ENCODE measurements at regions not wholly inside any gene's neighbourhood (a gene's known extent, or its start where the extent isn't known, plus 50 kb on each side); places are given as distances from the start of the nearest gene placed in this dataset.

DNA sequence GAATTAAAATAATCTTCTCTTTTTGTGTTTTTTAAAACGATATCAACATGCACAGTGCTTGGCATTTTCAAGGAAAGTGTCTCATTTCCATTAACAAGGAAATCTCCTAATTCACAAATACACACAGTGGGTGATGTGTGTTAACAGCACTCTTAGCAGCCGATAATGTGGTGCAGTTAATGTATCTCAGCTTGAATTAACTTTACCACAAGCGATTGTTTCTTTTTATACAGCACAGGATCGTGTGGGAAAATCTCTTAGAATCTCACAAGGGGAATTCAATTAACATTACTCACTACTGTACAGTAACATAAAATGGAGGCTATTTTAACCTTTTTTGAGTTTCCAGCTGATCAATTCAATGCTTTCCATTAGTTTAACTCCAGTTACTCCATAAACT is 1841.9 kb downstream of the STIM2 start:
- CTCF ChIA-PET, result no interaction called here
- POLR2A ChIA-PET, result no interaction called here
- no peak overlapping the region for H3K4me2 ChIP-seq (ENCODE audit: control insufficient read depth, insufficient read depth)
- no peaks in the 10 kb centered on the region for H3K79me2 ChIP-seq (ENCODE audit: control insufficient read depth, insufficient read depth, low read length)
- no peak overlapping the region for H3K9ac ChIP-seq (ENCODE audit: control insufficient read depth, insufficient read depth, low read length)
- H3K4me1 ChIP-seq (ENCODE audit: control insufficient read depth, insufficient read depth, low read length), result no peaks in the 10 kb centered on the region
- H3K27me3 ChIP-seq (replicated peaks in 1 of 2; ENCODE audit: control insufficient read depth in 2 of 2, insufficient read depth in 2 of 2, low read length in 1 of 2), result no peaks in the 10 kb centered on the region
- SMC1A ChIA-PET (ENCODE audit: uncharacterized antibody, unreplicated experiment), result no interaction called here
- no peak for FAIRE-seq
- no peak overlapping the region for H3K27ac ChIP-seq (ENCODE audit: control insufficient read depth, insufficient read depth)
- no peak overlapping the region for H3K4me3 ChIP-seq
- H2AFZ ChIP-seq (ENCODE audit: control insufficient read depth, low read depth, low read length), result no peak overlapping the region
- no peak for ATAC-seq
- intact Hi-C loops (cut with micrococcal nuclease; ENCODE audit: unreplicated experiment), result no loop called here
- no peak for DNase-seq (ENCODE audit: low read depth, low spot score)
- H3K36me3 ChIP-seq (ENCODE audit: control insufficient read depth in 2 of 2, insufficient read depth in 2 of 2, low read length in 1 of 2), result no peaks in the 10 kb centered on the region
- BruUV-seq (replicated peaks), result no TSS peak
- RAD21 ChIA-PET (ENCODE audit: unreplicated experiment), result no interaction called here
- no peaks in the 10 kb centered on the region for H3K9me3 ChIP-seq (replicated peaks; ENCODE audit: control insufficient read depth, insufficient read depth, low read length)
- H4K20me1 ChIP-seq (ENCODE audit: control insufficient read depth, insufficient read depth), result no peaks in the 10 kb centered on the region
- no peak for TF ChIP-seq MTA3 (IDR thresholded peaks at IDR 0.05; ENCODE audit: borderline replicate concordance, low read length)
- no peak for TF ChIP-seq ATF7 (IDR thresholded peaks at IDR 0.05; ENCODE audit: low read depth)
- TF ChIP-seq ASH2L (IDR thresholded peaks at IDR 0.05; ENCODE audit: borderline replicate concordance, low read depth), result no peak
- no peak for TF ChIP-seq ZNF217 (IDR thresholded peaks at IDR 0.05)
- no peak for TF ChIP-seq NR2F1 (conservative IDR thresholded peaks at IDR 0.05)
- no peak for TF ChIP-seq STAT1 (conservative IDR thresholded peaks at IDR 0.05)
- TF ChIP-seq KDM1A (IDR thresholded peaks at IDR 0.05; ENCODE audit: borderline replicate concordance), result no peak
- no peak for TF ChIP-seq SMARCA5 (IDR thresholded peaks at IDR 0.05)
- TF ChIP-seq, protein P1, sequence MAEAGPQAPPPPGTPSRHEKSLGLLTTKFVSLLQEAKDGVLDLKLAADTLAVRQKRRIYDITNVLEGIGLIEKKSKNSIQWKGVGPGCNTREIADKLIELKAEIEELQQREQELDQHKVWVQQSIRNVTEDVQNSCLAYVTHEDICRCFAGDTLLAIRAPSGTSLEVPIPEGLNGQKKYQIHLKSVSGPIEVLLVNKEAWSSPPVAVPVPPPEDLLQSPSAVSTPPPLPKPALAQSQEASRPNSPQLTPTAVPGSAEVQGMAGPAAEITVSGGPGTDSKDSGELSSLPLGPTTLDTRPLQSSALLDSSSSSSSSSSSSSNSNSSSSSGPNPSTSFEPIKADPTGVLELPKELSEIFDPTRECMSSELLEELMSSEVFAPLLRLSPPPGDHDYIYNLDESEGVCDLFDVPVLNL (IDR thresholded peaks at IDR 0.05; ENCODE audit: low read depth, low read length), result no peak
- no peak for TF ChIP-seq RCOR1 (conservative IDR thresholded peaks at IDR 0.05; ENCODE audit: low read depth, low read length)
- no peak for TF ChIP-seq POLR2AphosphoS5 (IDR thresholded peaks at IDR 0.05; ENCODE audit: low read length)
- TF ChIP-seq, protein P2, sequence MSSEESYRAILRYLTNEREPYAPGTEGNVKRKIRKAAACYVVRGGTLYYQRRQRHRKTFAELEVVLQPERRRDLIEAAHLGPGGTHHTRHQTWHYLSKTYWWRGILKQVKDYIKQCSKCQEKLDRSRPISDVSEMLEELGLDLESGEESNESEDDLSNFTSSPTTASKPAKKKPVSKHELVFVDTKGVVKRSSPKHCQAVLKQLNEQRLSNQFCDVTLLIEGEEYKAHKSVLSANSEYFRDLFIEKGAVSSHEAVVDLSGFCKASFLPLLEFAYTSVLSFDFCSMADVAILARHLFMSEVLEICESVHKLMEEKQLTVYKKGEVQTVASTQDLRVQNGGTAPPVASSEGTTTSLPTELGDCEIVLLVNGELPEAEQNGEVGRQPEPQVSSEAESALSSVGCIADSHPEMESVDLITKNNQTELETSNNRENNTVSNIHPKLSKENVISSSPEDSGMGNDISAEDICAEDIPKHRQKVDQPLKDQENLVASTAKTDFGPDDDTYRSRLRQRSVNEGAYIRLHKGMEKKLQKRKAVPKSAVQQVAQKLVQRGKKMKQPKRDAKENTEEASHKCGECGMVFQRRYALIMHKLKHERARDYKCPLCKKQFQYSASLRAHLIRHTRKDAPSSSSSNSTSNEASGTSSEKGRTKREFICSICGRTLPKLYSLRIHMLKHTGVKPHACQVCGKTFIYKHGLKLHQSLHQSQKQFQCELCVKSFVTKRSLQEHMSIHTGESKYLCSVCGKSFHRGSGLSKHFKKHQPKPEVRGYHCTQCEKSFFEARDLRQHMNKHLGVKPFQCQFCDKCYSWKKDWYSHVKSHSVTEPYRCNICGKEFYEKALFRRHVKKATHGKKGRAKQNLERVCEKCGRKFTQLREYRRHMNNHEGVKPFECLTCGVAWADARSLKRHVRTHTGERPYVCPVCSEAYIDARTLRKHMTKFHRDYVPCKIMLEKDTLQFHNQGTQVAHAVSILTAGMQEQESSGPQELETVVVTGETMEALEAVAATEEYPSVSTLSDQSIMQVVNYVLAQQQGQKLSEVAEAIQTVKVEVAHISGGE (CRISPR knock-in tag; IDR thresholded peaks at IDR 0.05), result no peak
- no peak for TF ChIP-seq ZSCAN29 (IDR thresholded peaks at IDR 0.05)
- TF ChIP-seq WRNIP1 (IDR thresholded peaks at IDR 0.05; ENCODE audit: borderline replicate concordance, low read depth, low read length), result no peak
- no peak for TF ChIP-seq SPI1 (IDR thresholded peaks at IDR 0.05; ENCODE audit: borderline replicate concordance, insufficient read depth, low read depth, low read length)
- no peak for TF ChIP-seq BCL11A (IDR thresholded peaks at IDR 0.05; ENCODE audit: low read depth, low read length)
- WGBS (ENCODE audit: insufficient coverage, insufficient replicate concordance, low lambda C conversion rate, missing lambda C conversion rate), result 11% methylated on average over 4 of the region's 4 CpGs
- in situ Hi-C loops (cut with MboI), result no loop called here

Measured in GM12878 (cell line).